ENCODE measurements at regions not wholly inside any gene's neighbourhood (a gene's known extent, or its start where the extent isn't known, plus 50 kb on each side); places are given as distances from the start of the nearest gene placed in this dataset.

- no peaks in the 10 kb centered on the region for H3K4me1 ChIP-seq (ENCODE audit: control insufficient read depth in 1 of 2, insufficient read depth in 2 of 2, low read length in 2 of 2)
- no peak overlapping the region for H3K4me2 ChIP-seq (ENCODE audit: low read length)
- H2BK5ac ChIP-seq (ENCODE audit: low read depth, low read length, poor library complexity), result no peak overlapping the region
- H3K27ac ChIP-seq (ENCODE audit: low read depth, low read length), result no peak overlapping the region
- H2BK12ac ChIP-seq (ENCODE audit: low read length), result no peak overlapping the region
- DNase-seq, result no peak
- H3K4ac ChIP-seq (ENCODE audit: low read depth, low read length), result no peak overlapping the region
- no peak overlapping the region for H3K23ac ChIP-seq (ENCODE audit: low read length)
- no peaks in the 10 kb centered on the region for H3K79me2 ChIP-seq (ENCODE audit: control insufficient read depth, insufficient read depth, low read length, poor library complexity)
- no peaks in the 10 kb centered on the region for H3K79me1 ChIP-seq (ENCODE audit: low read length)
- no peak overlapping the region for H3K18ac ChIP-seq (ENCODE audit: low read length)
- H4K12ac ChIP-seq (ENCODE audit: low read depth, low read length), result no peak overlapping the region
- no peaks in the 10 kb centered on the region for H3K36me3 ChIP-seq (ENCODE audit: control insufficient read depth in 1 of 2, insufficient read depth in 2 of 2, low read length in 2 of 2)
- H2AFZ ChIP-seq (ENCODE audit: insufficient read depth, low read length, poor library complexity), result no peak overlapping the region
- H3K14ac ChIP-seq (ENCODE audit: low read length), result no peak overlapping the region
- no peak overlapping the region for H2AK5ac ChIP-seq (ENCODE audit: low read length)
- no peaks in the 10 kb centered on the region for H3K27me3 ChIP-seq (ENCODE audit: insufficient read depth, low read length)
- no peaks in the 10 kb centered on the region for H3K9me3 ChIP-seq (ENCODE audit: insufficient read depth, low read depth, low read length)
- no peak overlapping the region for H4K91ac ChIP-seq (ENCODE audit: low read depth, low read length)
- no peak overlapping the region for H4K8ac ChIP-seq (ENCODE audit: low read depth, low read length)
- H3K4me3 ChIP-seq (ENCODE audit: low read depth, low read length), result no peak overlapping the region
- peak overlapping the region; percentile 38 for H3K9ac ChIP-seq (ENCODE audit: low read length)
- no peak overlapping the region for H2BK120ac ChIP-seq (ENCODE audit: insufficient read depth, low read length, poor library complexity)
- WGBS (ENCODE audit: extremely low coverage, insufficient coverage, insufficient read length), result no CpG with 5 or more reads among the region's 4 CpGs
Observed at GRCh38 chr10:94077042-94077441, 83.3 kb downstream of the PLCE1 start.

GRCh38 chr10:94080108-94080507, 86.4 kb downstream of the PLCE1 start:
- Histone ChIP-seq H2BK12ac (ENCODE audit: low read length) (no peak overlapping the region), H3K27me3 (ENCODE audit: insufficient read depth, low read length) (no peaks in the 10 kb centered on the region), H2BK120ac (ENCODE audit: insufficient read depth, low read length, poor library complexity) (no peak overlapping the region), H2AK5ac (ENCODE audit: low read length) (no peak overlapping the region), H2AFZ (ENCODE audit: insufficient read depth, low read length, poor library complexity) (no peak overlapping the region), H2BK5ac (ENCODE audit: low read depth, low read length, poor library complexity) (no peak overlapping the region), H3K18ac (ENCODE audit: low read length) (no peak overlapping the region), H3K9me3 (ENCODE audit: insufficient read depth, low read depth, low read length) (no peaks in the 10 kb centered on the region), H3K36me3 (ENCODE audit: control insufficient read depth in 1 of 2, insufficient read depth in 2 of 2, low read length in 2 of 2) (no peaks in the 10 kb centered on the region), H3K4me1 (ENCODE audit: control insufficient read depth in 1 of 2, insufficient read depth in 2 of 2, low read length in 2 of 2) (no peaks in the 10 kb centered on the region), H4K91ac (ENCODE audit: low read depth, low read length) (no peak overlapping the region), H3K14ac (ENCODE audit: low read length) (no peak overlapping the region), H3K79me2 (ENCODE audit: control insufficient read depth, insufficient read depth, low read length, poor library complexity) (no peaks in the 10 kb centered on the region), H3K27ac (ENCODE audit: low read depth, low read length) (no peak overlapping the region), H3K4me2 (ENCODE audit: low read length) (no peak overlapping the region), H3K79me1 (ENCODE audit: low read length) (no peaks in the 10 kb centered on the region), H3K4ac (ENCODE audit: low read depth, low read length) (no peak overlapping the region), H3K23ac (ENCODE audit: low read length) (no peak overlapping the region), H4K8ac (ENCODE audit: low read depth, low read length) (no peak overlapping the region), H4K12ac (ENCODE audit: low read depth, low read length) (no peak overlapping the region), H3K4me3 (ENCODE audit: low read depth, low read length) (no peak overlapping the region), H3K9ac (ENCODE audit: low read length) (no peak overlapping the region)
- DNase-seq, result no peak

DNA sequence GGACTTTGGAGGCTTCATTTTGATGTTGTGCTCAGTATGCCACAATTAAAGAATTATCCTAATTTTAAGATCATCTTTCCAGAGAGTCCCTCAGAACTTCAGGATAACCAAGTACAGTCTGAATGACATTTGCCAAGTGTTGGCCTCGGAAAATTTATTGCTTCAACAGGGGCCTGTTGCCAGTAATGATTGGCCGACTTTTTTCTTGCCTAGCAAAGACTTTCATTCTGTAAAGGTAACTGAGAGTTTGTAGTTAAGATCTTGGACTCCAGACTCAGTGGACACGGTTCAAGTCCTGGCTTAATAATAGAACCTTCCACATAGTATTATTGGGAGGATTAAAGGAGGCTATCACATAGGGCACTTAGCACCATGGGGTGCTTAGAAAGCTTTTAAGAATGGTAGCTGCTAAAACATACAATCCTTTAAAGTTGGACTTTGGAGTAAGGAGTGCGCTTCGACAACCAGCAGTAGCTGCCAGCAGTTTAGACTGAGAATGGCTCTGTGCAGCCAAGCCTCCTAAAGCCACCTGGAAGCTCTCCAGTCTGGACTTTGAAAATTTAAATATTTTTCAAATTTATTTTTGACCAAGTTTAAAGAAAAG, 90.0 kb downstream of the PLCE1 start:
- Histone ChIP-seq H3K4me3 (ENCODE audit: low read depth, low read length) (no peak overlapping the region), H3K79me1 (ENCODE audit: low read length) (no peaks in the 10 kb centered on the region), H3K9ac (ENCODE audit: low read length) (no peak overlapping the region), H2BK12ac (ENCODE audit: low read length) (no peak overlapping the region), H2BK120ac (ENCODE audit: insufficient read depth, low read length, poor library complexity) (no peak overlapping the region), H4K12ac (ENCODE audit: low read depth, low read length) (no peak overlapping the region), H3K14ac (ENCODE audit: low read length) (no peak overlapping the region), H2AK5ac (ENCODE audit: low read length) (no peak overlapping the region), H2AFZ (ENCODE audit: insufficient read depth, low read length, poor library complexity) (no peak overlapping the region), H3K36me3 (ENCODE audit: control insufficient read depth in 1 of 2, insufficient read depth in 2 of 2, low read length in 2 of 2) (no peaks in the 10 kb centered on the region), H4K8ac (ENCODE audit: low read depth, low read length) (no peak overlapping the region), H3K27me3 (ENCODE audit: insufficient read depth, low read length) (no peaks in the 10 kb centered on the region), H4K91ac (ENCODE audit: low read depth, low read length) (no peak overlapping the region), H3K18ac (ENCODE audit: low read length) (no peak overlapping the region), H3K9me3 (ENCODE audit: insufficient read depth, low read depth, low read length) (peaks cover 2% of the 10 kb centered on the region), H3K23ac (ENCODE audit: low read length) (no peak overlapping the region), H2BK5ac (ENCODE audit: low read depth, low read length, poor library complexity) (no peak overlapping the region), H3K4me2 (ENCODE audit: low read length) (no peak overlapping the region), H3K27ac (ENCODE audit: low read depth, low read length) (no peak overlapping the region), H3K4me1 (ENCODE audit: control insufficient read depth in 1 of 2, insufficient read depth in 2 of 2, low read length in 2 of 2) (no peaks in the 10 kb centered on the region), H3K4ac (ENCODE audit: low read depth, low read length) (no peak overlapping the region), H3K79me2 (ENCODE audit: control insufficient read depth, insufficient read depth, low read length, poor library complexity) (no peaks in the 10 kb centered on the region)
- no CpG with 5 or more reads among the region's 5 CpGs for WGBS (ENCODE audit: extremely low coverage, insufficient coverage, insufficient read length)
- DNase-seq, result no peak

DNA sequence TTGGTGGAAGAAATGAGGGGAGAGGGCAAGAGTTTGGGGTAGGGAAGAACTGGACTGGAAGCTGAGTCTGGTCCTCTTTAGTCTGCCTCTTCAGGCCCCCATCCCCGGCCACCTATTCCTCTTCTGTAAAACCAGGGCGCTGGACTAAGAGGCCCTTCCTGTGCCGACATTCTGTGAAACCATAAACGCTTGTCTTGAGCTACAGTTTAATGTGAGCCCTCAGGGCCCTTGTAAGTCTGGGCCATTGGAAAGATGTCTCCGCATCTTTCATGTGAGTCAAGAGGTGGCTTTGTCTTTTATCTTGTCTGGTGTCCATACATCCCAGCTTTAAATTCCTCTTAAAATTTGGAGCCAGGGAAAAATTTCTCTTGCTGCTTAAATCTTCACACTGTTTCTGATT, 90.6 kb downstream of the PLCE1 start:
- H4K8ac ChIP-seq (ENCODE audit: low read depth, low read length), result no peak overlapping the region
- H3K79me2 ChIP-seq (ENCODE audit: control insufficient read depth, insufficient read depth, low read length, poor library complexity), result no peaks in the 10 kb centered on the region
- no peak overlapping the region for H2BK120ac ChIP-seq (ENCODE audit: insufficient read depth, low read length, poor library complexity)
- no peak overlapping the region for H3K4me3 ChIP-seq (ENCODE audit: low read depth, low read length)
- H2BK12ac ChIP-seq (ENCODE audit: low read length), result no peak overlapping the region
- H3K23ac ChIP-seq (ENCODE audit: low read length), result no peak overlapping the region
- no peaks in the 10 kb centered on the region for H3K27me3 ChIP-seq (ENCODE audit: insufficient read depth, low read length)
- DNase-seq, result no peak
- no CpG with 5 or more reads among the region's 5 CpGs for whole genome bisulfite sequencing (ENCODE audit: extremely low coverage, insufficient coverage, insufficient read length)
- H3K9ac ChIP-seq (ENCODE audit: low read length), result no peak overlapping the region
- no peak overlapping the region for H2BK5ac ChIP-seq (ENCODE audit: low read depth, low read length, poor library complexity)
- H2AFZ ChIP-seq (ENCODE audit: insufficient read depth, low read length, poor library complexity), result no peak overlapping the region
- no peaks in the 10 kb centered on the region for H3K79me1 ChIP-seq (ENCODE audit: low read length)
- no peak overlapping the region for H3K4ac ChIP-seq (ENCODE audit: low read depth, low read length)
- H4K12ac ChIP-seq (ENCODE audit: low read depth, low read length), result no peak overlapping the region
- H2AK5ac ChIP-seq (ENCODE audit: low read length), result no peak overlapping the region
- no peaks in the 10 kb centered on the region for H3K36me3 ChIP-seq (ENCODE audit: control insufficient read depth in 1 of 2, insufficient read depth in 2 of 2, low read length in 2 of 2)
- H3K4me1 ChIP-seq (ENCODE audit: control insufficient read depth in 1 of 2, insufficient read depth in 2 of 2, low read length in 2 of 2), result no peaks in the 10 kb centered on the region
- peaks cover 2% of the 10 kb centered on the region for H3K9me3 ChIP-seq (ENCODE audit: insufficient read depth, low read depth, low read length)
- no peak overlapping the region for H3K27ac ChIP-seq (ENCODE audit: low read depth, low read length)
- H3K14ac ChIP-seq (ENCODE audit: low read length), result no peak overlapping the region
- H4K91ac ChIP-seq (ENCODE audit: low read depth, low read length), result no peak overlapping the region
- H3K4me2 ChIP-seq (ENCODE audit: low read length), result no peak overlapping the region
- H3K18ac ChIP-seq (ENCODE audit: low read length), result no peak overlapping the region

All from trophoblast cell (in vitro differentiated cells and primary cell).